Upper lobe of left lung (tissue), 4 donors: ENCODE measurements at regions not wholly inside any gene's neighbourhood (a gene's known extent, or its start where the extent isn't known, plus 50 kb on each side); places are given as distances from the start of the nearest gene placed in this dataset.

ENCODE experiments used
- CTCF ChIP-seq, 6 experiments: fragments of 450-650 bp in 4 of 6; fragments of 200-600 bp in 2 of 6; sonication (generic) in 2 of 6; IDR thresholded peaks; one replicate each; pipeline ENCODE4 v1.5.1; 2016 to 2019; ENCODE audit warnings: antibody characterized with exemption in 6 of 6
- EP300 ChIP-seq, 4 donors: sonication (generic); formaldehyde crosslinking; IDR thresholded peaks; one replicate each; pipeline ENCODE4 v1.5.1; 2017; ENCODE audit warnings: antibody characterized with exemption in 4 of 4, control low read depth in 2 of 4
- POLR2A ChIP-seq, 4 donors: fragments of 450-650 bp; IDR thresholded peaks; one replicate each; pipeline ENCODE4 v1.5.1; 2016 to 2017; ENCODE audit warnings: antibody characterized with exemption in 4 of 4, mild to moderate bottlenecking in 2 of 4
- POLR2AphosphoS5 ChIP-seq, 2 donors: sonication (generic); formaldehyde crosslinking; IDR thresholded peaks; one replicate each; pipeline ENCODE4 v1.5.1; 2017; ENCODE audit warnings: antibody characterized with exemption in 2 of 2

GRCh38 chr4:38278255-38278654 is 318.1 kb downstream of the PTTG2 start:
- TF ChIP-seq CTCF (IDR thresholded peaks at IDR 0.05) = no peak
- no peak for TF ChIP-seq POLR2A (IDR thresholded peaks at IDR 0.05)
- no peak for TF ChIP-seq EP300 (IDR thresholded peaks at IDR 0.05)
- no peak for TF ChIP-seq POLR2AphosphoS5 (IDR thresholded peaks at IDR 0.05)
